ENCODE measurements at regions not wholly inside any gene's neighbourhood (a gene's known extent, or its start where the extent isn't known, plus 50 kb on each side); places are given as distances from the start of the nearest gene placed in this dataset.
"Not testable (repeated sequence)": the region's sequence is repeated elsewhere in the genome, so short reads cannot be mapped to it uniquely, and the experiment has no call there.

GRCh38 chr10:2099321-2099720 is 362.0 kb upstream of the ADARB2 start:
- DNase-seq (ENCODE audit: low read depth in 2 of 2), result no peak

DNA sequence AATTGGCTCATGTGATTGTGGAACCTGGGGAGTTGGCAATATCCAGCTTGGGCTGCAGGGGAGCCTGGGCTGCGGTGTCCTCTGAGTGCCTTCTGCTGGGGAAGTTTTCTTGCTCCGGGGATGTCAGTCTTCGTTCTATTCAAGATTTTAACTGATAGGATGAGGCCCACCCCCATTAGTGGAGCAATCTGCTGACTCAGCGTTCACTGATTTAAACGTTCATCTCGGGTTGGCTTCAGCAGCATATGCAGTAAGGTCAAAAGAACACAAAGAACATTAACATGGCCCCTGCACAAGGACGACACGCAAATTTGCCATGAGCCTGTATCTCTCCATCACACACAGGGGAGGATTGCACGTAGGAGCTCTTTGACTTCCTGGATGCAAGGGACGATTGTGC is 360.6 kb upstream of the ADARB2 start:
- no peak for DNase-seq (ENCODE audit: low read depth in 2 of 2)

DNA sequence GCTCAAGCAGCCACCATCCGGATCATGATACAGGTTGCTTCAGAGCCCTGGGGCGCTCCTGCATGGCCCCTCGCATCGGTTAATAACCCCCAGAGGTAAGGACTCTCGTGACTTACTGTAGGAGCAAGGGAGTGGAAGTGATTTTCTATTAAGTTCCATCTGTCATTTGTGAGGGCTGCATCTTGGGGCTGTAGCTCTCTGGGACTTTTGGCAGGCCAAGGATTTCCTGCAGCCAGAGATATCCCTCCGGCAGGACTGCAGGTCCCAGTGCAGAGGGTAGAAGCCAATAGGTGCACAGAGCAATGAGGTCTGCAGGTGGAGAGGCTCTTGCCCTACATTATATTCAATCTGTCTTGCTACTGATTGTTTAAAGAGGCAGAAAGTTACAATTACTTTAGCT is 356.8 kb upstream of the ADARB2 start:
- no peak for DNase-seq (ENCODE audit: low read depth in 2 of 2)

DNA sequence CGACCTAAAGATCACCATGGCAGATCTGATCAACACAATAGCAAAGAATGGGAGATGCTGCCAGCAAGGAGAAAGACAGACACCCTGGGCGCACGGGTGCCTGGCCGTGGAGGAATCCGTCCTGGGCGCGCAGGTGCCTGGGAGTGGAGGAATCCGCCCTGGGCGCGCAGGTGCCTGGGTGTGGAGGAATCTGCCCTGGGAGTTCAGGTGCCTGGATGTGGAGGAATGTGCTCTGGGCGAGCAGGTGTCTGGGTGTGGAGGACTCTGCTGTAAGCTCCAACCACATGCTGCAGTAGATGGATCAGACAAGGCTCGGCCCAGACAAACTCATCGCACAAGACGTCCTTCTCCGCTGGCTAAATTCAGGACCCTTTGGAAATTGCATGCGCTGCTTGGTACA is 346.3 kb upstream of the ADARB2 start:
- DNase-seq (ENCODE audit: low read depth in 2 of 2), result no peak

DNA sequence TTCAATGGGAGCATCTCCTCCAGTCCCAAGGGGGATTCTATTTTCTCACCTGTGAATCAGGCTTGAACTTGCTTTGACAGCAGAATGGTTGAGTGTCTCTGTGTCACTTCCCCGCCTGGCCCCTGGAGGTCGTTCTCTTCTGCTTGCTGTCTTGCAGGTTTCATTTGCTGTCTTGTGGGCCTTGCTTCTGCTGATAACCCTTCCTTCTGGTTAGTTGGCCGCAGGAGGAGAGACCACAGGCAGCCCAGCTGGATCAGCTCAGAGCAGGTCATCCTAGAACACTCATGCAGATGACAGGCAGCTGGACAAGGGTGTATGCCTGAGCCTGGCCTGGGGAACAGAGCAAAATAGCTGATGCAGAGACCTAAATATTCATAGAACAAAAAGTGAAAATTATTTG is 344.2 kb upstream of the ADARB2 start:
- no peak for DNase-seq (ENCODE audit: low read depth in 2 of 2)

GRCh38 chr10:2079603-2080078 is 342.3 kb upstream of the ADARB2 start:
- no peak for DNase-seq (ENCODE audit: low read depth in 2 of 2)

- no peak for DNase-seq (ENCODE audit: low read depth in 2 of 2)
Observed at GRCh38 chr10:2077231-2077630, 339.9 kb upstream of the ADARB2 start.

DNA sequence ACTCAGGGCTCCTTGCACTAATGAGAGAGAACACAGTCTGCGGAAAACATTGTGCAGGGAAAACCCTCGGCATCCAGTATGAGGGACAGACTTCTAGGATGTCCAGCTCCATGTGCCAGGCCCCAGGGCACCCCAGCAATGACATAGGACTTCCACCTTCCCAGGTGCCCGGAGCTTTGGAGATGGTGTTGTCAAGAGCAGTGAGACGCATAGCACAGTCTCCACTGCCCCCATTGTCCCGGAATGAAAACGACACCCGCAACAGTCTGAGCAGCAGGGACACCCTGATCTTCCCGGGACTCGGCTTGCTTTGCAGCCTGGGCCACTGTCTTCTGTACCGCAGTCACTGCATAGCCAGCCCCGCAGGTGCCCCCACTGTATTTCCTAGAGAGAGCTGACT is 339.2 kb upstream of the ADARB2 start:
- DNase-seq (ENCODE audit: low read depth in 2 of 2), result no peak

DNA sequence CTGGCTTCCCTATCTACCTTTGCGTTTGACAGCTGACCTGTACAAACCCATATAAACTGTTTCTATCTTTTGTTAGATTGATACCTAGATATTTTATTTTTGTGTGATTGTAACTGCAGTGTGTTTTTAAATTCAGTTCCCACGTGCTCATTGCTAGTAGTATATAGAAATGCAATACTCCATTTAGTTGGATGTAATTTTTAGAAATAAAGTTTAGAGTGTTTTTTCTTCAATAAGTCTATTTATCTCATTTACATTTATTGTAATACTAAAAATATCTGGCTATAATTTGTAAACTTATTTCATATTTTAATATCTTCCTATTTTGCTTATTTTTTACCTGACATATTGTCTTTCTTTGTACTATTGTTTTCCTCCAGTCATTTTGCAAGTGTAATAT is 329.7 kb upstream of the ADARB2 start:
- no peak for DNase-seq (ENCODE audit: low read depth in 2 of 2)

GRCh38 chr10:2054728-2055127 is 317.4 kb upstream of the ADARB2 start:
- no peak for DNase-seq (ENCODE audit: low read depth in 2 of 2)

- no peak for DNase-seq (ENCODE audit: low read depth in 2 of 2)
Observed at GRCh38 chr10:2053805-2054204, 316.5 kb upstream of the ADARB2 start.

DNA sequence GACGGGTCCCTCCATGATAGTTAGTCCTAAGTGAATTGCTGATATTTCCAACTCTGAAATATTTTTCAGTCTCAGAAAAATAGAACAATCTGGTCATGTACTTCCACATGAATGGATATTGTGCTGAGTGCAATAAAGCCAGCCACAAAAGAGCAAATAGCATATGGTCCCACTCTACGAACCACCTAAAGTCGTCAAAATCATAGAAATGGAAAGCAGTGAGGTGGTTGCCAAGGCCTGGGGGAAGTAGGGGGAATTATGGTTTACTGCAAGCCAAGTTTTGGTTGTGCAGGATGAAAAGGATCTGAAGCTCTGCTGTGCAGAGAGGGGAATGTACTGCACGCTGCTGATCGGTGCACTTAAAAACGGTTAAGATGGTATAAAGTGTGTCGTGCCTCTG is 313.8 kb upstream of the ADARB2 start:
- DNase-seq (ENCODE audit: low read depth in 2 of 2), result no peak

DNA sequence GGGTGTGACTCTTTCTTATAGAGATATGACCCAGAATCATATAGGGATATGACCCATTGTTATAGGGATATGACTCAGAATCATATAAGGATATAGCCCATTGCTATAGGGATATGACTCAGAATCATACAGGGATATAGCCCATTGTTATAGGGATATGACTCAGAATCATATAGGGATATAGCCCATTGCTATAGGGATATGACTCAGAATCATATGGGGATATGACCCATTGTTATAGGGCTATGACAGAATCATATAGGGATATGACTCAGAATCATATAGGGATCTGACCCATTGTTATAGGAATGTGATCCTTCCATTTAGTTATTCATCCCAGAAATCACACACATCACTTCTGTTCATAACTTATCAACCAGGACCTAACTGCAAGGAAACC is 312.2 kb upstream of the ADARB2 start:
- DNase-seq (ENCODE audit: low read depth in 2 of 2), result no peak

DNA sequence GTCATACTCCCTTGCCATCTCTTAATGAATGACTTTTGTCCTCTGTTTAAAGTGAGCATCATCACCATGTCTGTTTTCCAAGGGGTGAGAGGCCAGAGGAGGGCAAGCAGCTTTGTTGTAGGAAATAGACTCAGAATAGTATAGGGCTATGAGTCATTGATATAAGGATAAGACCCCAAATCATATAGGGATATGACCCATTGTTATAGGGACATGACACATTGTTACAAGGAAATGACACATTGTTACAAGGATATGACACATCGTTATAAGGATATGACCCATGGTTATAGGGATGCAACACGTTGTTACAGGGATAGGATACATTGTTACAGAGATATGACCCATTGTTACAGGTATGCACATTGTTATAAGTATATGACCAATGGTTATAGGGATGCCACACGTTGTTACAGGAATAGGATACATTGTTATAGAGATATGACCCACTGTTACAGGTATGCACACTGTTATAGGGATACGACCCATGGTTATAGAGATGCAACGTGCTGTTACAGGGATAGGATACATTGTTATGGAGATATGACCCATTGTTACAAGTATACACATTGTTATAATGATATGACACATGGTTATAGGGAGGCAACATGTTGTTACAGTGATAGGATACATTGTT is 311.1 kb upstream of the ADARB2 start:
- no peak for DNase-seq (ENCODE audit: low read depth in 2 of 2)

- DNase-seq (ENCODE audit: low read depth in 2 of 2), result no peak
Observed at GRCh38 chr10:2047679-2048078, 310.4 kb upstream of the ADARB2 start.

GRCh38 chr10:2043379-2043778 is 306.1 kb upstream of the ADARB2 start:
- DNase-seq (ENCODE audit: low read depth in 2 of 2), result no peak

DNA sequence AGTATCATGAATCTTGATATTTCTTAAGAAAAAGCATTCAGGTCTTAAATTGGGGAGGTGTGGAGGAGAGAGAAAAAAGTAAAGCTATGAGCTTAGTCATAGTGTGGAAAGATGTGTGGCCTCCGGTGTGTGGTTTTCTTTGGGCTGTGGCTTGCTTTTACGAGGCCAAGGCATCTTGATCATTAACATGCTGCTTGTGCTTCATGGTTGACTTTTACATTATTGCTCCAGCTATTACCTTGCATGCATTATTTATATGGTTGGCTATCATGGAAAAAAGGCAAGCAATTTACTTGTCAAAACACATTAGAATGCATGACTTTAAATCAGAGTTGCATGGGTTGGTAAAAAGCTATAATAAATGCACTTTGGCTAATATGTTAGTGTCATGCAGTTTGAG is 300.7 kb upstream of the ADARB2 start:
- no peak for DNase-seq (ENCODE audit: low read depth in 2 of 2)

GRCh38 chr10:2037246-2037645 is 299.9 kb upstream of the ADARB2 start:
- DNase-seq (ENCODE audit: low read depth in 2 of 2), result no peak

DNA sequence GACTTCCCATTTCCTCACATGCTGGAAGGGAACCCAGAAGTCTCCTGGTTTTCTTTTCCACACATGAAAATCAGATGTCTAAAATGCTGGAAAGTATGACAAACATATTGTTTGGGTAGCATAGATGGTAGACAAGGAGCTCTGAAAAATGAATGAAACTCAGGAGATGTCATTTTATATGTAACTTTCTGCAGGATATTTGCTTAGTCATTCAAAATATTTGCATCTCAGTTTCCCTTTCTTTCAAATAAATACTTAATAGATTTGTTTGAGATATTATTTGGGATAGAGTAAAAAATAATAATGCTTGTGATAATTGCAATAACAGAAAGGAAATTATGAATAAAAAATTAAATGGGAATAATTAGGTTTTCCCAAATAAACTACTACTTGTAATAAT is 298.9 kb upstream of the ADARB2 start:
- DNase-seq (ENCODE audit: low read depth in 2 of 2), result no peak

DNA sequence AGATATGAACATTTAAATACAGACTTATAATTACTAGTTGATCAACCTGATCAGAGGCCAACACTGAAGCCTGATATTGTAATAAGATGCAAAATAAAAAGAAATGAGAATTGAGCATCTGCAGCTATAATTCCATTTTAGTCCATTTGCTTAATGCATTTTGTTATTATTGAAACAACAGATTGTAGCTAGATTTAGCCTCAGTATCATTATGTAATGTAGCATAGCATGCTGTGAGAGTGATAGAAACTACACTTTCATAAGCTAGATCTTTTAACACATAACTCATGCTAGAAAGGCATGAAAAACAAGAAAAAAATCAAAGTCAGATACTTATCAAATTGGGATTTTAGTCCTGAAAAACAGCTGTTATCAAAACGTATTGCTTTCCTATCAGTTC is 292.7 kb upstream of the ADARB2 start:
- no peak for DNase-seq (ENCODE audit: low read depth in 2 of 2)

- DNase-seq (ENCODE audit: low read depth in 2 of 2), result no peak
Observed at GRCh38 chr10:2026936-2027335, 289.6 kb upstream of the ADARB2 start.

- DNase-seq (ENCODE audit: low read depth in 2 of 2), result not testable (repeated sequence)
Observed at GRCh38 chr10:2024750-2025149, 287.4 kb upstream of the ADARB2 start.

DNA sequence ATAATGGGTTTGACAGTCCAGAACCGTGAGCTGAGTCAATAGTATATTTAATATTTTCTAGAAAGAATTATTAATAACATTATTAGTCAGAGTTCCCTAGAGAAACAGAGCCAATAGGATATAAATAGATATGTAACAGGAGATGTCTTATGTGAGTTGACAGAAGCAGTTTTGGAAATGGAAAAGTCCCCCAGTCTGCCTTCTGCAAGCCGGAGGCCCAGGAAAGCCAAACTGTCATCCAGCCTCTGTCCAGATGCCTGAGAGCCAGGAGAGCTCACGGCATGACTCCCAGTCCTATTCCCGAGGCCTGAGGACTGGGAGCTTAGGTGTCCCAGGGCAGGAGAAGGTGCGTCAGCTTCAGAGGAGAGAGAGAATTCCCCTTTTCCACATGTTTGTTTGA is 286.4 kb upstream of the ADARB2 start:
- no peak for DNase-seq (ENCODE audit: low read depth in 2 of 2)

GRCh38 chr10:2022401-2022800 is 285.1 kb upstream of the ADARB2 start:
- DNase-seq (ENCODE audit: low read depth in 2 of 2), result no peak

Data from activated CD8-positive, alpha-beta memory T cell treated with anti-CD3 and anti-CD28 coated beads for 4 hours (primary cell).